Femur (tissue), 1 donor: ENCODE measurements at regions not wholly inside any gene's neighbourhood (a gene's known extent, or its start where the extent isn't known, plus 50 kb on each side); places are given as distances from the start of the nearest gene placed in this dataset.

Source experiments
- DNase-seq: peaks from one replicate; pipeline ENCODE4 v3.0.0-alpha.2; 2017

GRCh38 chr10:78937393-78937792, 131.4 kb upstream of the ZMIZ1 start:
- DNase-seq, result no peak

- no peak for DNase-seq
Measured at GRCh38 chr10:78937800-78938694, 130.7 kb upstream of the ZMIZ1 start.

GRCh38 chr10:78938695-78939672, 129.8 kb upstream of the ZMIZ1 start:
- DNase-seq, result no peak

DNA sequence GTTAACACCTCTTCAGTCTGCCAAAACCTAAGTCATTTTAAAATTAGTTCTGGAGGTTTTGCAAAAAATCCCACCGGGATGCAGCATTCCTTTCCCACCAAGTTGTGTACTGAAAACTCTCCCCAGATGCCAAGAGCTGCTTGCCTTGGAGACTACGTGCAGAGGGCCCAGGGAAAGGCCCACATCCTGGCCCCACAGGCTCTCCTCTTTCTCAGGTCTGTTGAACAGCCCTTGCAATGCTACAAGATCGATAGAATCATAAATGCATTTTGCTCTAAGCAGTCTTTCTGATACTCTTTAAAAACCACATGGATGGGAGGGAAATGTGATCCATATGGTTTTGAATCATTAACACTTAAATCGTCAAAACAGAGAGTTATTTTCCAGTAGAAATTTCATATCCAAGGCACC, 126.7 kb upstream of the ZMIZ1 start:
- DNase-seq, result no peak

DNA sequence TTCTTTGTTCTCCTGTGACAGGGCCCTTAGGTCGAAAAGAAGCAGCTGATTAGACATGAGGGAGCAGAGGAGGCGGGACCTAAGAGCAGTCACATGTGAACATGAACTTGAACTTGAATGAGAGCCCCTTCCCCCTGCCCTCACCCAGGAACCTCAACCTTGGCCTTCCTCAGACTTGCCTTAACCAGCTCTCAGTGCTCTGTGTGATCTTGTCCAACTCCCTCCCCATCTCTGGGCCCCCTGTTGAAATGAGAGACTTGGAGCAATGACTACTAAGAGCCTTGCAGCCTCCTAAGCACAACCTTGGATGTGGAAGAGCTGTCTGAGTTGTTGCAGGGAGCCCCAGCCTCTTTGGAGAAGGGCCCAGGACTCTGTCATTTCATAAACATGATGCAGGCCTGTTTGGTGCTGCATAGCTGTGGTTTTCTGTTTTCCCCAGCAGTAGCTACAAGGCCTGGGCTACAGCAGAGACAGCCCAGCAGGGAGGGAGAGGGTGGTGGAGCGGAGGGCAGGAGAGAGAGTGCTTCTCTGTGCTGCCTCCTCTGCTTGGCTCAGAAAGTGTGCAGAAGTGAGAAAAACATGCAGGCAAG, 123.9 kb upstream of the ZMIZ1 start:
- DNase-seq, result peak; percentile 91

DNA sequence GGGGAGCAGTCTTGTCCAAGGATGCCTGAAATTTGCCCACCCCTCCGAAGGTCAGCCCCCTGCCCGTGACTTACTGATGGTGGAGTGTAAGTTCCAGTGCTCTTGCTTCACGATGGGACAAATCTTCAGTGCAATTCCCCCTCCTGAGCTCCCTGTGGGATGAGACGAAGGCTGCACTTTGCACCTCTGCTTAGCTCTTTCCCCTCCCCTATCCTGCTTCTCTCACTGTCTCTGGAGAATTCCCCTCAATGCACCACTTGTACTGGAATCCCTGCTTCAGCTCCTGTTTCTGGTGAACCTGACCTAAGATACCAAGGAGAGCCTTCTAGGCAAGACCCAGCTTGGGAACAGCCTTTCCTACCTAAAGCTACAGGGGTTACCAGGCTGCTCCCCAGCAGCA, 122.9 kb upstream of the ZMIZ1 start:
- DNase-seq, result no peak

GRCh38 chr10:78947226-78947625, 121.5 kb upstream of the ZMIZ1 start:
- no peak for DNase-seq

GRCh38 chr10:78947733-78948132, 121.0 kb upstream of the ZMIZ1 start:
- DNase-seq, result no peak

- DNase-seq, result no peak
Measured at GRCh38 chr10:78948621-78949030, 120.1 kb upstream of the ZMIZ1 start.

DNA sequence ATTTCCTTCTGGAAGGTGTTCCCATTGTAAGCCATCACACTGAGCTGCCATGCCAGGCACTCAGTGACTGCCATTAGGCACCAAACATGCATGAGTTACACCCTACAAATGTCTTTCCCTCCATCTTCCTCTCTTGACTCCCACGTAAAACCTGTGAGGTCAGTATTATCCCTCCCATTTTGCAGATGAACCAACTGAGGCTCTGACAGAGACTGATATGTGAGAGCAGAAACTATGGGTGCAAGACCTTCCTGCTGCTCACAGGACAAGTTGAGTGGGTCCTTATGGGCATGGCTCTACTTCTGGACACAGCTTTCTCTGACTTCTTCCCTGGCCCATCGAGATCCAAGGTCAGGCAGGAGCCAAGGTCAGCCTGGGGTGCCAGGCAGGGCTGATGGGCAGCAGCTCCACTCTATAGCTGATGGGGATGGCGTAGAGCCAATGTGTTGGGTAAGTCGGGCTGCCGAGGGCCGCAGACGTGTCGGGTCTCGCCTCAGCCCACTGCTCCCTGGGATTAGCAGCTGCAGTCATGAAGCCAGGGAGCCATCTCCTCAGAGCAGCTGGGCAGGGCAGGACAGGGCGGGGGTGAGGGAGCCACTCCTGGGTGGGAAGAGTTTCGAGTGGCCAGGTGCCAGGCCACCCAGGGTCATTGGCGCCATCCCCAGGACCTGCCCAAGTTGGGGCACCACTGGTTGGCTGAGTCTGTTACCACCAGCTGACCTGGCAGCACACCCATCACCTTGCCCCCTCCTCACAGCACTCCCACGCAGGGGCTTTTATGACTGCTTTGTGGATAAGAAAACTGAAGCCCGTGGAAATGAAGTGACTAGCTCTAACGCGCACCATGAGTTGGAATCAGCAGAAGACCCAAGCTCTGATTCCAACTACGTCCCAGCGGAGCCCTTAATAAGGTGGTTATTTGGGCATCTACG, 117.8 kb upstream of the ZMIZ1 start:
- peak; percentile 67 for DNase-seq

GRCh38 chr10:78952030-78952429, 116.7 kb upstream of the ZMIZ1 start:
- no peak for DNase-seq

GRCh38 chr10:78952686-78953085, 116.1 kb upstream of the ZMIZ1 start:
- peak; percentile 86 for DNase-seq

GRCh38 chr10:78953113-78953798, 115.5 kb upstream of the ZMIZ1 start:
- peak; percentile 84 for DNase-seq

- DNase-seq, result no peak
Measured at GRCh38 chr10:78953799-78954297, 114.9 kb upstream of the ZMIZ1 start.

GRCh38 chr10:78954689-78955088, 114.1 kb upstream of the ZMIZ1 start:
- no peak for DNase-seq

DNA sequence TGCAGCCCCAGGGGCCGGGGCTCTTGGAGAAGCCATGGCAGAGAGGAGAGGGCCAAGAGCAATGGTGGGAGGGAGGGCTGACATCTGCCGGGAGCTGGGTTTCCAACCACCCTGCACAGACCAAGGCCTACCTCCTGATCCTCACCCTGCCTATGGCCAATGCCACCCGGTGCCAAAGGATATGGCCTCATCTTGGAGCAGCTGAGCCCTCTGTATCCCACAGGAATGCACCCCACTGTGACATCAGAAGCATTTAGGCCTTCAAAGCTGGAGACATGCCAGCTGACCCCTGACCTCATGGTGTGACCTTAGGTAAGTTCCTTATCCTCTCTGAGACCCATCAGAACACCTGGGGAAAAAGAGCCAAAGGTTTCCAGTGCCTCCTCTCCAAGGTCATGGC, 113.6 kb upstream of the ZMIZ1 start:
- no peak for DNase-seq

DNA sequence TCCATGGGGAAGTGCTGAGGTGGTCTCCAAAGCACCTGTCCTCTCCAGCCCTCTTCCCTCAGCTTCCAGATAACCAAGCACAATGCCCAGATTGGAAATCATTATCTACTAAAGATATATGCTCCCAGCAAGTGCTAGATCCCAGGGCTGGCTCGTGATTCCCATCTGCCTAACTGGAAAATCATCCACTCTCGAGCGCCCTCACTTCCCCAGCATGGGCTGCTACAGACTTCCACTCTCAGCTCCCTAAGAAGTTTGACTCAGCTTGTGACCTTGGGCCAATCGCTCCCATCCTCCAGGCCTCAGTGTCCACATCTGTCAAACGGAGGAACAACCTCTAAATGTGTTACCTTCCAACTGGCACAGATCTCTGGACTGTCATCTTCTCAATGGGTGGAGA, 112.4 kb upstream of the ZMIZ1 start:
- DNase-seq, result no peak

DNA sequence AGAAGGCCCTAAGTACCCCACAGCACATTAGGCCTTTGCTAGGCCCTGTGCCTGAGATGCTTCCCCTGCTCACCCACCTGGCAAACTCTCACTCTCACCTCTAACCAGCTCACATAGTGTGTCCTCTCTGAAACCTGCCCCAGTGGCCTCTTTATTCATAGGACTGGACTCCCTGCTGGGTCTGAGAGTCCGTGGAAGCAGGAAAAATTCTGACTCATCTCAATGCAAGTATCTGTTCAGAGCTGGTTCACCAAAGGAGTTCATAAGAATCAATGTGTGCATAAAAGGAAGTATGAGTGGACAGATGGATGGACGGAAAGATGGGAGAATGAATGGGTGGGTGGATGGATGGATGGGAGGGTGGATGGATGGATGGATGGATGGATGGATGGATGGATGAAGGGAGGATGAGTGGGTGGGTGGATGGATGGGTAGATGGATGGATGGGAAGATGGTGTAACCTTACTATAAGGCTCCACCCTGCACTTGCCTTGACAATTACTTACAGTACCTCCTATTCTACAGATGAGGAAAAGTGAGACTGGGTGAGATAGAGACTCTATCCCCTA, 111.2 kb upstream of the ZMIZ1 start:
- DNase-seq, result no peak

- DNase-seq, result no peak
Measured at GRCh38 chr10:78959217-78959923, 109.4 kb upstream of the ZMIZ1 start.

- no peak for DNase-seq
Measured at GRCh38 chr10:78959924-78960285, 108.9 kb upstream of the ZMIZ1 start.
